Breast epithelium (tissue), 3 donors: ENCODE measurements at regions not wholly inside any gene's neighbourhood (a gene's known extent, or its start where the extent isn't known, plus 50 kb on each side); places are given as distances from the start of the nearest gene placed in this dataset.

Source experiments
- POLR2A ChIP-seq: fragments of 450-650 bp; IDR thresholded peaks from one replicate; pipeline ENCODE4 v1.6.1; 2016; ENCODE audit warnings: antibody characterized with exemption, mild to moderate bottlenecking, moderate library complexity
- POLR2AphosphoS5 ChIP-seq, 3 donors: sonication (generic); formaldehyde crosslinking; IDR thresholded peaks; one replicate each; pipeline ENCODE4 v1.6.1; 2017; ENCODE audit warnings: antibody characterized with exemption in 3 of 3
- TF ChIP-seq, protein P1 (sequence below), 3 donors: fragments of 450-650 bp; IDR thresholded peaks; one replicate each; pipeline ENCODE4 v1.5.1; 2016 to 2017; ENCODE audit warnings: antibody characterized with exemption in 3 of 3, mild to moderate bottlenecking in 3 of 3, moderate library complexity in 3 of 3

DNA sequence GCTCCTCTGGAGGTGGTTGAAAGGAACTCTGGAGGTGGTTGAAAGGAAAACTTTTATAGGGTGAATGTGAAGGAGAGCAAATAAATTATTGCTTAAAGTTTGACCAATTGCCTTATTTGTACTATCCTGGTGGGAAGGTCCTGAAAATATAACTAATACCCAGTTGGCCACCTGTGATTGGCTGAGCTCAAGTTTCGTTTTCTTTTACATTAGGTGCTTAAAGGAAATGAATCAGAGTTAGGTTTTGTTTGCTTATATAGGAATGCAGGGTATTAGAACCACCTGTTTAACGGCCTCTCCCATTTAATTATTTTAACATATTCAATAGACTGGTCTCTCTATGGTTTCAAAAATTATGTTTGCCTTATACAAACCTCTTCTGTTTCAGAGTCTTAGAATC, 497.6 kb downstream of the PRR32 start:
- TF ChIP-seq, protein P1, sequence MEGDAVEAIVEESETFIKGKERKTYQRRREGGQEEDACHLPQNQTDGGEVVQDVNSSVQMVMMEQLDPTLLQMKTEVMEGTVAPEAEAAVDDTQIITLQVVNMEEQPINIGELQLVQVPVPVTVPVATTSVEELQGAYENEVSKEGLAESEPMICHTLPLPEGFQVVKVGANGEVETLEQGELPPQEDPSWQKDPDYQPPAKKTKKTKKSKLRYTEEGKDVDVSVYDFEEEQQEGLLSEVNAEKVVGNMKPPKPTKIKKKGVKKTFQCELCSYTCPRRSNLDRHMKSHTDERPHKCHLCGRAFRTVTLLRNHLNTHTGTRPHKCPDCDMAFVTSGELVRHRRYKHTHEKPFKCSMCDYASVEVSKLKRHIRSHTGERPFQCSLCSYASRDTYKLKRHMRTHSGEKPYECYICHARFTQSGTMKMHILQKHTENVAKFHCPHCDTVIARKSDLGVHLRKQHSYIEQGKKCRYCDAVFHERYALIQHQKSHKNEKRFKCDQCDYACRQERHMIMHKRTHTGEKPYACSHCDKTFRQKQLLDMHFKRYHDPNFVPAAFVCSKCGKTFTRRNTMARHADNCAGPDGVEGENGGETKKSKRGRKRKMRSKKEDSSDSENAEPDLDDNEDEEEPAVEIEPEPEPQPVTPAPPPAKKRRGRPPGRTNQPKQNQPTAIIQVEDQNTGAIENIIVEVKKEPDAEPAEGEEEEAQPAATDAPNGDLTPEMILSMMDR (IDR thresholded peaks at IDR 0.05) = no peak
- TF ChIP-seq POLR2A (no peak), POLR2AphosphoS5 (IDR thresholded peaks at IDR 0.05) (no peak)
